ENCODE measurements at regions not wholly inside any gene's neighbourhood (a gene's known extent, or its start where the extent isn't known, plus 50 kb on each side); places are given as distances from the start of the nearest gene placed in this dataset.

GRCh38 chr7:18228686-18229085 lies 201.0 kb upstream of the PRPS1L1 start:
- DNase-seq (ENCODE audit: low read depth) = no peak
- TF ChIP-seq CTCF (IDR thresholded peaks at IDR 0.05; ENCODE audit: low read length, missing control alignments) = no peak
- no peak overlapping the region for H3K4me3 ChIP-seq (replicated peaks; ENCODE audit: low read depth, low read length)

DNA sequence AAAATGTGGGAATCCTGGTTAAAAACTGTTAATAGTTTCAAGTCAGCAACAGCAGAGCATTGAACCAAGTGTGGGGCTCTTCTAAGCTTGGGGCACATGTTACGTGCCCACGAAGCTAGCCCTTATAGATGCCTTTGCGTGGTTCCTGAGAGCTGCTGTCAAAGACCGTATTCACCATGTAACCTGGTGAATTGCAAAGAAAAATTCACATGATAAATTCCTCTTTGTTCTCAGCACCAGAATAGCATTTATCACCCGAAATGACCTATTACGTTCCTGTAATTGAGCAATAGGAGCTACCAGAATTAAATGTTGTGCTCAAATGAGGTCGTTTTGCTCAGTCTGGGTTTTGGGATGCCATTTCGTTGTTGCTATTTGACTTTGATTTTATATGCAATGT lies 202.6 kb upstream of the PRPS1L1 start:
- no peak overlapping the region for H3K4me3 ChIP-seq (replicated peaks; ENCODE audit: low read depth, low read length)
- no peak for TF ChIP-seq CTCF (IDR thresholded peaks at IDR 0.05; ENCODE audit: low read length, missing control alignments)
- no peak for DNase-seq (ENCODE audit: low read depth)

DNA sequence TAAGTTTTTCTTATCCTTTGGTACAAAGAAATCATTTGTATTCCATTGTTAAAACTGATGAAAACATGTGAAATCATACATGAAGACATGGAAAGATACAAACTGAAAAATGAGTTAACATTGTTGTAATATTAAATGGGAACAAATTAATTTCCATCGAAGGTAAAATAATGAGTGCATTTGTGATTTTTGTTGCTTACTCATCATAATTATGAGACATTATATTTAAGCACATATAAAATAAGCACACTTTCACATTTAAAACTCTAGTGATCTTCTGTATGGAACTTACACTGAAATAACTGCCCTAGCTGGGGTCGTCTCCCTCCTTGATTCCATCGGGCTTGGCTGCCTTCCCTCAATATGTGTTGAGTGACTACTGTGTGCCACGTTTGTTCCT lies 204.2 kb upstream of the PRPS1L1 start:
- no peak for DNase-seq (ENCODE audit: low read depth)
- H3K4me3 ChIP-seq (replicated peaks; ENCODE audit: low read depth, low read length) = no peak overlapping the region
- TF ChIP-seq CTCF (IDR thresholded peaks at IDR 0.05; ENCODE audit: low read length, missing control alignments) = no peak

GRCh38 chr7:18234519-18234918 lies 206.9 kb upstream of the PRPS1L1 start:
- H3K4me3 ChIP-seq (replicated peaks; ENCODE audit: low read depth, low read length) = no peak overlapping the region
- TF ChIP-seq CTCF (IDR thresholded peaks at IDR 0.05; ENCODE audit: low read length, missing control alignments) = no peak
- DNase-seq (ENCODE audit: low read depth) = no peak

GRCh38 chr7:18235819-18236218 lies 208.2 kb upstream of the PRPS1L1 start:
- DNase-seq (ENCODE audit: low read depth) = no peak
- H3K4me3 ChIP-seq (replicated peaks; ENCODE audit: low read depth, low read length) = no peak overlapping the region
- no peak for TF ChIP-seq CTCF (IDR thresholded peaks at IDR 0.05; ENCODE audit: low read length, missing control alignments)

DNA sequence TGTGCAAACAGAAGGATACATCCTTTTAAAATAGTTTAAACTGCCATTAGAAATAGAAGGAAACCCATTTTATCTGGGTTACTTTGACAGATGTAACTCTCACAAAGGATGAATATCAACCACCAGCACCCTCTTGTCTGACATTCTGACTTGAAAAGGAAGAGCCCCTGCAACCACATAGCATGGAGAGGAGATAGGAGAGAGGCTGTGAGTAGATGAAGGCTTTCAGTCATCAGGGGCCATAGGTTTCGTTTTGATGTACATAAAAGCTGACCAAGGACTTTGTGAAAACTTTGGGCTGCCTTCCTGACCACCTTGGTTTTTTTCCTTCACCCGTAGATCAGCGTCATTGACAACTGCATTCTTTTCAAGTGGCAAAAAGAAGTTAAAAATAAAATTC lies 211.6 kb upstream of the PRPS1L1 start:
- no peak for TF ChIP-seq CTCF (IDR thresholded peaks at IDR 0.05; ENCODE audit: low read length, missing control alignments)
- DNase-seq (ENCODE audit: low read depth) = no peak
- no peak overlapping the region for H3K4me3 ChIP-seq (replicated peaks; ENCODE audit: low read depth, low read length)

GRCh38 chr7:18241543-18242231 lies 214.0 kb upstream of the PRPS1L1 start:
- no peak for TF ChIP-seq CTCF (IDR thresholded peaks at IDR 0.05; ENCODE audit: low read length, missing control alignments)
- no peak overlapping the region for H3K4me3 ChIP-seq (replicated peaks; ENCODE audit: low read depth, low read length)
- no peak for DNase-seq (ENCODE audit: low read depth)
